ENCODE measurements at regions not wholly inside any gene's neighbourhood (a gene's known extent, or its start where the extent isn't known, plus 50 kb on each side); places are given as distances from the start of the nearest gene placed in this dataset.
"Not testable (repeated sequence)": the region's sequence is repeated elsewhere in the genome, so short reads cannot be mapped to it uniquely, and the experiment has no call there.

GRCh38 chr2:51894584-51894983 lies 862.7 kb upstream of the NRXN1 start:
- H3K9me3 ChIP-seq (ENCODE audit: low read length); H3K27ac ChIP-seq (ENCODE audit: low read depth, low read length); H3K4me1 ChIP-seq (ENCODE audit: insufficient read depth, low read length); H3K4me1 Mint-ChIP-seq; DNase-seq; H3K27me3 ChIP-seq (ENCODE audit: insufficient read depth, low read length, poor library complexity, severe bottlenecking); H3K36me3 ChIP-seq (ENCODE audit: insufficient read depth, low read length); H3K4me3 ChIP-seq (ENCODE audit: low read length); CTCF ChIA-PET; H3K27ac Mint-ChIP-seq; H3K27me3 Mint-ChIP-seq; POLR2A ChIA-PET; H3K36me3 Mint-ChIP-seq; H3K4me3 Mint-ChIP-seq: not testable (repeated sequence)
- H3K9me3 Mint-ChIP-seq = peaks cover 4 to 20% (median 14%) of the 10 kb centered on the region in 5 donors

- Histone ChIP-seq H3K27me3 (ENCODE audit: insufficient read depth, low read length, poor library complexity, severe bottlenecking) (no peaks in the 10 kb centered on the region), H3K4me1 (ENCODE audit: insufficient read depth, low read length) (no peaks in the 10 kb centered on the region), H3K4me3 (ENCODE audit: low read length) (no peak overlapping the region), H3K9me3 (ENCODE audit: low read length) (no peaks in the 10 kb centered on the region), H3K27ac (ENCODE audit: low read depth, low read length) (no peak overlapping the region), H3K36me3 (ENCODE audit: insufficient read depth, low read length) (no peaks in the 10 kb centered on the region)
- ChIA-PET CTCF (no interaction called here), POLR2A (no interaction called here)
- H3K4me3 Mint-ChIP-seq = no peak overlapping the region
- no peaks in the 10 kb centered on the region for H3K4me1 Mint-ChIP-seq
- peaks cover 5 to 43% (median 18%) of the 10 kb centered on the region in 5 donors for H3K9me3 Mint-ChIP-seq
- no peaks in the 10 kb centered on the region for H3K36me3 Mint-ChIP-seq
- no peaks in the 10 kb centered on the region for H3K27me3 Mint-ChIP-seq
- H3K27ac Mint-ChIP-seq = no peak overlapping the region
- DNase-seq = no peak
These were observed 856.2 kb upstream of the NRXN1 start for GRCh38 chr2:51888120-51888519.

GRCh38 chr2:51881673-51882072 lies 849.7 kb upstream of the NRXN1 start:
- Histone ChIP-seq H3K4me3 (ENCODE audit: low read length) (no peak overlapping the region), H3K4me1 (ENCODE audit: insufficient read depth, low read length) (no peaks in the 10 kb centered on the region), H3K9me3 (ENCODE audit: low read length) (no peaks in the 10 kb centered on the region), H3K27ac (ENCODE audit: low read depth, low read length) (no peak overlapping the region), H3K27me3 (ENCODE audit: insufficient read depth, low read length, poor library complexity, severe bottlenecking) (no peaks in the 10 kb centered on the region), H3K36me3 (ENCODE audit: insufficient read depth, low read length) (no peaks in the 10 kb centered on the region)
- H3K27me3 Mint-ChIP-seq = peaks cover 0 to 2% of the 10 kb centered on the region in 2 donors
- ChIA-PET POLR2A (no interaction called here), CTCF (no interaction called here)
- H3K27ac Mint-ChIP-seq = no peak overlapping the region
- no peak for DNase-seq
- H3K36me3 Mint-ChIP-seq = no peaks in the 10 kb centered on the region
- no peak overlapping the region for H3K4me3 Mint-ChIP-seq
- H3K4me1 Mint-ChIP-seq = no peaks in the 10 kb centered on the region
- H3K9me3 Mint-ChIP-seq = peaks cover 9 to 57% (median 12%) of the 10 kb centered on the region in 5 donors

- no peak for DNase-seq
- POLR2A ChIA-PET = no interaction called here
- H3K27ac Mint-ChIP-seq = no peak overlapping the region
- no peak overlapping the region for H3K4me3 ChIP-seq (ENCODE audit: low read length)
- no peaks in the 10 kb centered on the region for H3K4me1 ChIP-seq (ENCODE audit: insufficient read depth, low read length)
- CTCF ChIA-PET = no interaction called here
- no peaks in the 10 kb centered on the region for H3K36me3 ChIP-seq (ENCODE audit: insufficient read depth, low read length)
- H3K27me3 Mint-ChIP-seq = peaks cover 0 to 2% of the 10 kb centered on the region in 2 donors
- no peak overlapping the region for H3K27ac ChIP-seq (ENCODE audit: low read depth, low read length)
- H3K27me3 ChIP-seq (ENCODE audit: insufficient read depth, low read length, poor library complexity, severe bottlenecking) = no peaks in the 10 kb centered on the region
- no peaks in the 10 kb centered on the region for H3K9me3 ChIP-seq (ENCODE audit: low read length)
- H3K4me3 Mint-ChIP-seq = no peak overlapping the region
- H3K36me3 Mint-ChIP-seq = no peaks in the 10 kb centered on the region
- H3K9me3 Mint-ChIP-seq = peaks cover 10 to 49% (median 15%) of the 10 kb centered on the region in 5 donors
- H3K4me1 Mint-ChIP-seq = no peaks in the 10 kb centered on the region
These were observed 848.2 kb upstream of the NRXN1 start for GRCh38 chr2:51880153-51880552.

- Histone ChIP-seq H3K9me3 (ENCODE audit: low read length) (no peaks in the 10 kb centered on the region), H3K4me3 (ENCODE audit: low read length) (no peak overlapping the region), H3K4me1 (ENCODE audit: insufficient read depth, low read length) (no peaks in the 10 kb centered on the region), H3K27me3 (ENCODE audit: insufficient read depth, low read length, poor library complexity, severe bottlenecking) (no peaks in the 10 kb centered on the region), H3K27ac (ENCODE audit: low read depth, low read length) (no peak overlapping the region), H3K36me3 (ENCODE audit: insufficient read depth, low read length) (no peaks in the 10 kb centered on the region)
- Mint-ChIP-seq H3K27me3 (no peaks in the 10 kb centered on the region), H3K4me3 (no peak overlapping the region), H3K36me3 (no peaks in the 10 kb centered on the region), H3K4me1 (no peaks in the 10 kb centered on the region), H3K27ac (no peak overlapping the region), H3K9me3 (peaks cover 3 to 42% (median 8%) of the 10 kb centered on the region in 5 donors)
- ChIA-PET CTCF (no interaction called here), POLR2A (no interaction called here)
- no peak for DNase-seq
These were observed 834.4 kb upstream of the NRXN1 start for GRCh38 chr2:51866361-51866760.

- H3K27ac ChIP-seq (ENCODE audit: low read depth, low read length) = no peak overlapping the region
- H3K27me3 ChIP-seq (ENCODE audit: insufficient read depth, low read length, poor library complexity, severe bottlenecking) = no peaks in the 10 kb centered on the region
- no peak overlapping the region for H3K4me3 ChIP-seq (ENCODE audit: low read length)
- Mint-ChIP-seq H3K36me3 (no peaks in the 10 kb centered on the region), H3K4me3 (no peak overlapping the region), H3K9me3 (peaks cover 0 to 42% (median 6%) of the 10 kb centered on the region in 5 donors), H3K27me3 (no peaks in the 10 kb centered on the region), H3K4me1 (no peaks in the 10 kb centered on the region), H3K27ac (no peak overlapping the region)
- no peaks in the 10 kb centered on the region for H3K36me3 ChIP-seq (ENCODE audit: insufficient read depth, low read length)
- CTCF ChIA-PET = no interaction called here
- H3K9me3 ChIP-seq (ENCODE audit: low read length) = no peaks in the 10 kb centered on the region
- POLR2A ChIA-PET = no interaction called here
- H3K4me1 ChIP-seq (ENCODE audit: insufficient read depth, low read length) = no peaks in the 10 kb centered on the region
- no peak for DNase-seq
These were observed 827.3 kb upstream of the NRXN1 start for GRCh38 chr2:51859260-51859659.

GRCh38 chr2:51855683-51856082 lies 823.8 kb upstream of the NRXN1 start:
- peaks cover 0 to 24% (median 7%) of the 10 kb centered on the region in 5 donors for H3K9me3 Mint-ChIP-seq
- CTCF ChIA-PET = no interaction called here
- Histone ChIP-seq H3K36me3 (ENCODE audit: insufficient read depth, low read length) (no peaks in the 10 kb centered on the region), H3K9me3 (ENCODE audit: low read length) (no peaks in the 10 kb centered on the region), H3K4me1 (ENCODE audit: insufficient read depth, low read length) (no peaks in the 10 kb centered on the region), H3K4me3 (ENCODE audit: low read length) (no peak overlapping the region), H3K27ac (ENCODE audit: low read depth, low read length) (no peak overlapping the region), H3K27me3 (ENCODE audit: insufficient read depth, low read length, poor library complexity, severe bottlenecking) (no peaks in the 10 kb centered on the region)
- H3K27me3 Mint-ChIP-seq = no peaks in the 10 kb centered on the region
- H3K36me3 Mint-ChIP-seq = no peaks in the 10 kb centered on the region
- POLR2A ChIA-PET = no interaction called here
- H3K4me3 Mint-ChIP-seq = no peak overlapping the region
- no peak overlapping the region for H3K27ac Mint-ChIP-seq
- no peaks in the 10 kb centered on the region for H3K4me1 Mint-ChIP-seq
- DNase-seq = no peak

GRCh38 chr2:51846796-51847195 lies 814.9 kb upstream of the NRXN1 start:
- POLR2A ChIA-PET = no interaction called here
- DNase-seq = no peak
- Histone ChIP-seq H3K36me3 (ENCODE audit: insufficient read depth, low read length) (no peaks in the 10 kb centered on the region), H3K27me3 (ENCODE audit: insufficient read depth, low read length, poor library complexity, severe bottlenecking) (no peaks in the 10 kb centered on the region), H3K27ac (ENCODE audit: low read depth, low read length) (no peak overlapping the region), H3K4me1 (ENCODE audit: insufficient read depth, low read length) (no peaks in the 10 kb centered on the region), H3K9me3 (ENCODE audit: low read length) (no peaks in the 10 kb centered on the region), H3K4me3 (ENCODE audit: low read length) (no peak overlapping the region)
- Mint-ChIP-seq H3K9me3 (peaks cover 0 to 44% (median 6%) of the 10 kb centered on the region in 5 donors), H3K36me3 (no peaks in the 10 kb centered on the region), H3K27me3 (no peaks in the 10 kb centered on the region), H3K4me1 (no peaks in the 10 kb centered on the region), H3K27ac (no peak overlapping the region), H3K4me3 (no peak overlapping the region)
- CTCF ChIA-PET = no interaction called here

- Mint-ChIP-seq H3K36me3 (no peaks in the 10 kb centered on the region), H3K4me3 (no peak overlapping the region), H3K4me1 (no peaks in the 10 kb centered on the region), H3K27ac (no peak overlapping the region), H3K9me3 (peaks cover 0 to 46% (median 8%) of the 10 kb centered on the region in 5 donors), H3K27me3 (peaks cover 0 to 1% of the 10 kb centered on the region in 2 donors)
- H3K27ac ChIP-seq (ENCODE audit: low read depth, low read length) = no peak overlapping the region
- no peak overlapping the region for H3K4me3 ChIP-seq (ENCODE audit: low read length)
- H3K36me3 ChIP-seq (ENCODE audit: insufficient read depth, low read length) = no peaks in the 10 kb centered on the region
- POLR2A ChIA-PET = no interaction called here
- CTCF ChIA-PET = no interaction called here
- no peaks in the 10 kb centered on the region for H3K4me1 ChIP-seq (ENCODE audit: insufficient read depth, low read length)
- H3K9me3 ChIP-seq (ENCODE audit: low read length) = no peaks in the 10 kb centered on the region
- no peaks in the 10 kb centered on the region for H3K27me3 ChIP-seq (ENCODE audit: insufficient read depth, low read length, poor library complexity, severe bottlenecking)
- no peak for DNase-seq
These were observed 814.1 kb upstream of the NRXN1 start for GRCh38 chr2:51846018-51846417.

Data from CD8-positive, alpha-beta memory T cell (primary cell).